T-helper 17 cell (primary cell): ENCODE measurements at regions not wholly inside any gene's neighbourhood (a gene's known extent, or its start where the extent isn't known, plus 50 kb on each side); places are given as distances from the start of the nearest gene placed in this dataset.
"Not testable (repeated sequence)": the region's sequence is repeated elsewhere in the genome, so short reads cannot be mapped to it uniquely, and the experiment has no call there.

Source experiments
- ATAC-seq: fragments of 150-1000 bp; cut with Tn5 transposase; 2 replicates; pipeline ENCODE4 v1.10.0; 2021; ENCODE audit warnings: mild to moderate bottlenecking, moderate library complexity
- DNase-seq, 3 donors: peaks; one replicate each; pipeline versions ENCODE4 v3.0.0 to v3.0.0-alpha.2; 2020 to 2021
- H3K9me3 ChIP-seq: one replicate; pipeline ENCODE4 v1.7.0; 2013; ENCODE audit warnings: low read length, mild to moderate bottlenecking; ENCODE audit not compliant: control insufficient read depth, poor library complexity, severe bottlenecking
- H3K27ac Mint-ChIP-seq: one replicate; pipeline ENCODE4 v1.8.0; 2022; ENCODE audit warnings: mild to moderate bottlenecking, moderate library complexity, mixed read lengths
- H3K27me3 Mint-ChIP-seq: one replicate; pipeline ENCODE4 v1.8.0; 2022; ENCODE audit warnings: mixed read lengths
- H3K36me3 Mint-ChIP-seq: one replicate; pipeline ENCODE4 v1.8.0; 2022; ENCODE audit warnings: low read depth, mixed read lengths
- H3K4me1 Mint-ChIP-seq: one replicate; pipeline ENCODE4 v1.8.0; 2022; ENCODE audit warnings: mild to moderate bottlenecking, mixed read lengths
- H3K4me3 Mint-ChIP-seq: one replicate; pipeline ENCODE4 v1.8.0; 2022; ENCODE audit warnings: mild to moderate bottlenecking, moderate library complexity, mixed read lengths

DNA sequence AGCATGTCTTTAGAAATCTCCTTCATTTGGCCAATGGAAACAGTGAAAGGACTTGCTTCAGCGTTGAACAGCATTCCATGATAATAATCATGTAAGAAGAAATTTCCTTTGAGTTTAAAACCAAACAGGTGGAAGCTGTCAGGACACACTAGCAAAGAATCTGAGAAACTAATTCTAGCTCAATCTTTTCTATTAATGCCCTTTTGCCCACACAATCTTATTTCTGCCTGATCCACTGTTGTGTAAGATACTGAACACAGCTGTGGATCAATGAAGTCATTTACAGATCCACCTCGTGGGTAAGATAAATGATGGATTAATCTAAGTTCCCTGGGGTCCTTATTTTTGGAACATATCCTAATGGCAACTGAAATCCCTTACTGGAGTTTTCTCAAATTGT is 536.9 kb upstream of the LMO3 start:
- Mint-ChIP-seq H3K4me1 (no peaks in the 10 kb centered on the region), H3K36me3 (no peaks in the 10 kb centered on the region), H3K4me3 (no peak overlapping the region), H3K27me3 (no peaks in the 10 kb centered on the region), H3K27ac (no peak overlapping the region)
- DNase-seq (no peak), ATAC-seq (no peak)
- H3K9me3 ChIP-seq, result no peaks in the 10 kb centered on the region

GRCh38 chr12:17139931-17140330 is 534.0 kb upstream of the LMO3 start:
- ATAC-seq (no peak), DNase-seq (no peak)
- no peaks in the 10 kb centered on the region for H3K27me3 Mint-ChIP-seq
- no peak overlapping the region for H3K27ac Mint-ChIP-seq
- no peaks in the 10 kb centered on the region for H3K4me1 Mint-ChIP-seq
- H3K36me3 Mint-ChIP-seq, result no peaks in the 10 kb centered on the region
- no peak overlapping the region for H3K4me3 Mint-ChIP-seq
- H3K9me3 ChIP-seq, result no peaks in the 10 kb centered on the region

GRCh38 chr12:17137396-17137795 is 531.4 kb upstream of the LMO3 start:
- ATAC-seq, result no peak
- Mint-ChIP-seq H3K4me3 (no peak overlapping the region), H3K27me3 (no peaks in the 10 kb centered on the region), H3K4me1 (no peaks in the 10 kb centered on the region), H3K27ac (no peak overlapping the region), H3K36me3 (no peaks in the 10 kb centered on the region)
- no peaks in the 10 kb centered on the region for H3K9me3 ChIP-seq
- DNase-seq, result no peak

- H3K4me3 Mint-ChIP-seq, result no peak overlapping the region
Observed at GRCh38 chr12:17134315-17134714, 528.4 kb upstream of the LMO3 start.

GRCh38 chr12:17132336-17132735 is 526.4 kb upstream of the LMO3 start:
- no peak overlapping the region for H3K27ac Mint-ChIP-seq
- no peaks in the 10 kb centered on the region for H3K36me3 Mint-ChIP-seq
- no peak for ATAC-seq
- no peaks in the 10 kb centered on the region for H3K9me3 ChIP-seq
- H3K27me3 Mint-ChIP-seq, result no peaks in the 10 kb centered on the region
- no peak for DNase-seq
- no peaks in the 10 kb centered on the region for H3K4me1 Mint-ChIP-seq
- H3K4me3 Mint-ChIP-seq, result no peak overlapping the region

More at GRCh38 chr12:17134315-17134714, 528.4 kb upstream of the LMO3 start:
- Mint-ChIP-seq H3K36me3 (no peaks in the 10 kb centered on the region), H3K27ac (no peak overlapping the region), H3K27me3 (no peaks in the 10 kb centered on the region), H3K4me1 (no peaks in the 10 kb centered on the region)
- H3K9me3 ChIP-seq, result no peaks in the 10 kb centered on the region
- ATAC-seq (no peak), DNase-seq (no peak)

DNA sequence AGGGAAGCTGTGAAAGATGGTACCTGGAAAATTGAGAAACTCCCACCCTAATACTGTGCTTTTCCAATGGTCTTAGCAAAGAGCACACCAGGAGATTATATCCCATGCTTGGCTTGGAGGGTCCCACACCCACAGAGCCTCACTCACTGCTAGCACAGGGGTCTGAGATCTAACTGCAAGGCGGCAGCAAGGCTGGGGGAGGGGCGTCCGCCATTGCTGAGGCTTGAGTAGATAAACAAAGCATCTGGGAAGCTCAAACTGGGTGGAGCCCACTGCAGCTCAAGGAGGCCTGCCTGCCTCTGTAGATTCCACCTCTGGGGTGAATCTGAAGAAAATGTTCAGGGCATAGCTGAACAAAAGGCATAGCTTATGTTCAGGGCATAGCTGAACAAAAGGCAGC is 510.6 kb upstream of the LMO3 start:
- not testable (repeated sequence) for ATAC-seq, H3K9me3 ChIP-seq, H3K36me3 Mint-ChIP-seq, H3K27ac Mint-ChIP-seq, DNase-seq, H3K4me3 Mint-ChIP-seq, H3K4me1 Mint-ChIP-seq, H3K27me3 Mint-ChIP-seq

GRCh38 chr12:17110316-17110715 is 504.4 kb upstream of the LMO3 start:
- no peaks in the 10 kb centered on the region for H3K9me3 ChIP-seq
- Mint-ChIP-seq H3K27ac (no peak overlapping the region), H3K36me3 (no peaks in the 10 kb centered on the region), H3K4me1 (no peaks in the 10 kb centered on the region), H3K4me3 (no peak overlapping the region), H3K27me3 (no peaks in the 10 kb centered on the region)
- DNase-seq, result no peak
- ATAC-seq, result no peak

- H3K36me3 Mint-ChIP-seq, result no peaks in the 10 kb centered on the region
- H3K4me1 Mint-ChIP-seq, result no peaks in the 10 kb centered on the region
- ATAC-seq (no peak), DNase-seq (no peak)
- no peaks in the 10 kb centered on the region for H3K27me3 Mint-ChIP-seq
- no peaks in the 10 kb centered on the region for H3K9me3 ChIP-seq
- H3K4me3 Mint-ChIP-seq, result no peak overlapping the region
- H3K27ac Mint-ChIP-seq, result no peak overlapping the region
Observed at GRCh38 chr12:17108877-17109541, 503.0 kb upstream of the LMO3 start.

- ATAC-seq (no peak), DNase-seq (no peak)
- H3K9me3 ChIP-seq, result no peaks in the 10 kb centered on the region
- no peaks in the 10 kb centered on the region for H3K4me1 Mint-ChIP-seq
- H3K4me3 Mint-ChIP-seq, result no peak overlapping the region
- H3K36me3 Mint-ChIP-seq, result no peaks in the 10 kb centered on the region
- H3K27ac Mint-ChIP-seq, result no peak overlapping the region
- H3K27me3 Mint-ChIP-seq, result no peaks in the 10 kb centered on the region
Observed at GRCh38 chr12:17104801-17105200, 498.8 kb upstream of the LMO3 start.

GRCh38 chr12:17097674-17098073 is 491.7 kb upstream of the LMO3 start:
- Mint-ChIP-seq H3K4me1 (no peaks in the 10 kb centered on the region), H3K27me3 (no peaks in the 10 kb centered on the region), H3K4me3 (no peak overlapping the region), H3K27ac (no peak overlapping the region), H3K36me3 (no peaks in the 10 kb centered on the region)
- H3K9me3 ChIP-seq, result no peaks in the 10 kb centered on the region
- DNase-seq (no peak), ATAC-seq (no peak)

DNA sequence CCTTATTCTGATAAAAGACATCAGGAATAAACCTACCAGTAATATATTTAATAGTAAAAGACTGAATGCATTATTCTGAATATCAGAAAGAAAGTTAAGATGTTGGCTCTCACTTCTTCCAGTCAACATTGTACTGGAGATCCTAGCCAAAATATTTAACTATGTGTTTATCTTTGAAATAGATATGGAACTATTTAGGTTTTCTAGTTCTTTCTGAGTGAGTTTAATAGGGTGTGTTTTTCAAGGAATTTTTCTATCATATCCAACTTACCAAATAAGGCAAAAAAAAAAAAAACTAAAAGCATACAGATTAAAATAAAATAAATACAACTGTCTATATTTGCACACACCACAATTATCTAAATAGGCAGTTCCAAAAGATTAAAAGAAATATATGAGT is 478.9 kb upstream of the LMO3 start:
- Mint-ChIP-seq H3K27ac (no peak overlapping the region), H3K4me1 (no peaks in the 10 kb centered on the region), H3K36me3 (no peaks in the 10 kb centered on the region), H3K4me3 (no peak overlapping the region), H3K27me3 (no peaks in the 10 kb centered on the region)
- peaks cover 8% of the 10 kb centered on the region for H3K9me3 ChIP-seq
- ATAC-seq, result no peak
- no peak for DNase-seq

DNA sequence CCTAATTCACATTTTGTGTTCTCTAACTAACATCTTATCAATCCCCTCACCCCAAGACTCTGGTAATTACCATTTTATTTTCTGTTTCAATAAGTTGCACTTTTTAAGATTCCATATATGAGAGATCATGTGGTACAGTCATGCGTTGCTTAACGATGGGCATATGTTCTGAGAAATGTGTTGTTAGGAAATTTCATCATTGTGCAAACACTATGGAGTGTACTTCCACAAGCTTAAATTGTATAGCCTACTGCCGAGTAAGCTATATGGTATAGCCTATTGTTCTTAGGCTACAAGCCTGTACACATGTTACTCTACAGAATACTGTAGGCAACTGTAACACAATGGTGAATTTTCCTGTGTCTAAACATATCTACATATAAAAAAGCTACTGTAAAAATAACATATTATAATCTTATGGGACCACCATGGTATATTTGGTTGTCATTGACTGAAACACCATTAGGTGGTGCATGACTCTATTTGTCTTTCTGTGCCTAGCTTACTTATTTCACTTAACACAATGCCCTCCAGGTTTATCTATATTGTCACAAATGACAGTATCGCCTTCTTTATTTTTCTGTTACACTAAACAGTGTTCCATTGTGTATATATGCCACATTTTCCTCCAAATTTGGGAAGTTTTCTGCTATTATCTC is 473.4 kb upstream of the LMO3 start:
- peaks cover 6% of the 10 kb centered on the region for H3K9me3 ChIP-seq
- Mint-ChIP-seq H3K27me3 (no peaks in the 10 kb centered on the region), H3K36me3 (no peaks in the 10 kb centered on the region), H3K4me1 (no peaks in the 10 kb centered on the region), H3K27ac (no peak overlapping the region), H3K4me3 (no peak overlapping the region)
- ATAC-seq (no peak), DNase-seq (no peak)

DNA sequence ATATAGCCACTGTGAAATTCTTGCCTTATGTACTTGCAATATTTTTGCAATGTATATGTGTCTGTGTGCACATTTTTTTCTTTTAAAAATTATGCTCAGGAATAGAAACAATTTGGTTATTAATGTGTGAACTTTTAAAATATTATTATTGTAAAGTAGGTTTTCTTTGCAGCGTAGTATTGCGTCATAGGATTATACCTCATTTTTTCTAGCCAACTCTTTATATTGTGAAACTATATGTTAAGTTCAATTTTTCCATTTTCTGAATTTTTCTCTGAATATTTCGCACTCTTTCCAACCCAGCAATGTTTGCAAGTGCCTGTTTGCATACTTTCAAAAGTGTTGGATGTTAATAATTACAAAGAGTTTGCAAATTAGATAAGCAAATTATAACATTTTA is 471.6 kb upstream of the LMO3 start:
- ATAC-seq (no peak), DNase-seq (no peak)
- Mint-ChIP-seq H3K36me3 (no peaks in the 10 kb centered on the region), H3K4me3 (no peak overlapping the region), H3K4me1 (no peaks in the 10 kb centered on the region), H3K27ac (no peak overlapping the region), H3K27me3 (no peaks in the 10 kb centered on the region)
- peaks cover 3% of the 10 kb centered on the region for H3K9me3 ChIP-seq

- H3K4me3 Mint-ChIP-seq, result no peak overlapping the region
- peaks cover 3% of the 10 kb centered on the region for H3K9me3 ChIP-seq
- H3K36me3 Mint-ChIP-seq, result no peaks in the 10 kb centered on the region
- no peak for DNase-seq
- no peaks in the 10 kb centered on the region for H3K27me3 Mint-ChIP-seq
- H3K27ac Mint-ChIP-seq, result no peak overlapping the region
- ATAC-seq, result no peak
- H3K4me1 Mint-ChIP-seq, result no peaks in the 10 kb centered on the region
Observed at GRCh38 chr12:17076811-17077210, 470.8 kb upstream of the LMO3 start.
